Endothelial cell of umbilical vein (primary cell): ENCODE measurements at regions not wholly inside any gene's neighbourhood (a gene's known extent, or its start where the extent isn't known, plus 50 kb on each side); places are given as distances from the start of the nearest gene placed in this dataset.

ENCODE experiments used
- POLR2A ChIP-seq: IDR thresholded peaks from 2 replicates; pipeline ENCODE4 v1.6.1; 2012; ENCODE audit warnings: low read depth, mild to moderate bottlenecking, control low read depth, low read length
- TF ChIP-seq, protein P1 (sequence below), 2 donors: IDR thresholded peaks; 1 replicate in 1 of 2; 2 replicates in 1 of 2; pipeline ENCODE4 v1.5.1; 2011; ENCODE audit warnings: low read length in 2 of 2, mild to moderate bottlenecking in 2 of 2, moderate library complexity in 2 of 2, control low read depth in 1 of 2, inconsistent platforms in 1 of 2, low read depth in 1 of 2; ENCODE audit not compliant: insufficient read depth in 1 of 2; ENCODE audit errors: extremely low read depth in 1 of 2

DNA sequence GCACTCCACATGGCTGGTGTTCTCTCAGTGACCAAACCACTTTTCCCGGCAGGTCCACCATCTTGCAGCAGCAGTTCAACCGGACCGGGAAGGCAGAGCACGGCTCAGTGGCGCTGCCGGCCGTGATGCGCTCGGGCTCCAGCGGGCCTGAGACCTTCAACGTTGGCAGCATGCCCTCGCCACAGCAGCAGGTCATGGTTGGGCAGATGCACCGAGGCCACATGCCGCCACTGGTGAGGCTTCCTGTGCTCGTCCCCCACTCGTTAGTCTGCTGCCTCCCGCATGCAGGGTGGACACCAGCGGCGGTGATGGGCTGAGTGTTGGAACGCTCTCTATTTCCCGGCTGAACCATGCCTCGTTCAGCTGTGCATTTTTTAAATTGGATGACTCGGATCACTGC, 344.9 kb upstream of the TPM1 start:
- TF ChIP-seq, protein P1, sequence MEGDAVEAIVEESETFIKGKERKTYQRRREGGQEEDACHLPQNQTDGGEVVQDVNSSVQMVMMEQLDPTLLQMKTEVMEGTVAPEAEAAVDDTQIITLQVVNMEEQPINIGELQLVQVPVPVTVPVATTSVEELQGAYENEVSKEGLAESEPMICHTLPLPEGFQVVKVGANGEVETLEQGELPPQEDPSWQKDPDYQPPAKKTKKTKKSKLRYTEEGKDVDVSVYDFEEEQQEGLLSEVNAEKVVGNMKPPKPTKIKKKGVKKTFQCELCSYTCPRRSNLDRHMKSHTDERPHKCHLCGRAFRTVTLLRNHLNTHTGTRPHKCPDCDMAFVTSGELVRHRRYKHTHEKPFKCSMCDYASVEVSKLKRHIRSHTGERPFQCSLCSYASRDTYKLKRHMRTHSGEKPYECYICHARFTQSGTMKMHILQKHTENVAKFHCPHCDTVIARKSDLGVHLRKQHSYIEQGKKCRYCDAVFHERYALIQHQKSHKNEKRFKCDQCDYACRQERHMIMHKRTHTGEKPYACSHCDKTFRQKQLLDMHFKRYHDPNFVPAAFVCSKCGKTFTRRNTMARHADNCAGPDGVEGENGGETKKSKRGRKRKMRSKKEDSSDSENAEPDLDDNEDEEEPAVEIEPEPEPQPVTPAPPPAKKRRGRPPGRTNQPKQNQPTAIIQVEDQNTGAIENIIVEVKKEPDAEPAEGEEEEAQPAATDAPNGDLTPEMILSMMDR (IDR thresholded peaks at IDR 0.05; ENCODE audit: extremely low read depth in 1 of 2, insufficient read depth in 1 of 2, low read depth in 1 of 2, low read length in 2 of 2), result no peak
- TF ChIP-seq POLR2A, result no peak
